DMS114 treated with DMSO at 0.1 percent for 48 hours (cell line): ENCODE measurements at regions not wholly inside any gene's neighbourhood (a gene's known extent, or its start where the extent isn't known, plus 50 kb on each side); places are given as distances from the start of the nearest gene placed in this dataset.

Experiments used
- DNase-seq: peaks from one replicate; lab custom pipeline; 2025; ENCODE audit not compliant: unreplicated experiment; lab: John Stamatoyannopoulos, UW

DNA sequence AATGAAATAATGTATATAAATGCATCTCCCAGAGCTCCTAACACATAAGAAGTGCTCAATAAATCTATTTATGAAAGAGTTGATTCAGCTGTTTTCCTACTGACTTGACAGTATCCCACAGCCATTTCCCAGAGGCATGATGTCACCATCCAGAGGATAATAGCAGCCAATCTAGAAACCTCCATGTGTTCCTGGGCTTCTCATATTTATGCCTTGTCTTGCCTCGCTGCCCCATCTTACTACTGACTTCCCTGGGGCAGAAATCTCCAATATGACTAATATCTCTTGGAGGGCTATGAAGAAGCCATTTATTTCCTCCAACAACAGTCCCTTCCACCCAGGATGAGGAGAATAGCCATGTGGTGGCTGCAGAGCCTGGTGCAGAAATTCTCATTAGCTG is 115.4 kb upstream of the NAV2 start:
- no peak for DNase-seq

- DNase-seq: no peak
Observed at GRCh38 chr11:19595840-19596751, 116.5 kb upstream of the NAV2 start.

DNA sequence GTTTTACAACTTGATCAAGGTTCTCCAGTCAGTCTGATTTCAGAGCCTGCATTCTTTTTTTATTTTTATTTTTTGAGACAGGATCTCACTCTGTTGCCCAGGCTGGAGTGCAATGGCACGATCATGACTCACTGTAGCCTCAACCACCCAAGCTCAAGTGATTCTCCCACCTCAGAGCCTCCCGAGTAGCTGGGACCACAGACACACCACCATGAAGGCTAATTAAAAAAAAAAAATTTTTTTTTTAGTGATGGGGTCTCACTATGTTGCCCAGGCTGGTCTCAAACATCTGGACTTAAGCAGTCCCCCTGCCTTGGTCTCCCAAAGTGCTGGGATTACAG is 117.2 kb upstream of the NAV2 start:
- no peak for DNase-seq

DNA sequence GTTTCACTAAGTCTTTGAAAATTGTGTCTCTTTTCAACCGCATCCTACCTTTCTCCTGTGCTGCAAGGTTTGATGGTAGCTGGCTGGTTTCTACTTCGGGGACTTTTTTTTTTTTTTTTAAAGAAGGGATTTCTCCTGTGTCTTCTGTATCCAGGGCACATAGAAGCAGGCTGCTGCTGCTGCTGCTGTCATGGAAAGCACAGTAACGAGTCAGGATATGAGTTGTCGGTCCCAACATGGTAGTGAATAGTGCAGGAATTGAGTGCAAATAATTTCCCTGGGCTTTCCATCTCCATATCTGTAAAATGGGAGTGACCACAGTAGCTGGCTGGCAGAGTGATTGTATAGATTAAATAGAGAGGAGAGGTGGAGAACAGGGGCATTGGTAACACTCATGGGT is 118.3 kb upstream of the NAV2 start:
- DNase-seq: no peak

- no peak for DNase-seq
Observed at GRCh38 chr11:19592842-19593241, 119.8 kb upstream of the NAV2 start.

DNA sequence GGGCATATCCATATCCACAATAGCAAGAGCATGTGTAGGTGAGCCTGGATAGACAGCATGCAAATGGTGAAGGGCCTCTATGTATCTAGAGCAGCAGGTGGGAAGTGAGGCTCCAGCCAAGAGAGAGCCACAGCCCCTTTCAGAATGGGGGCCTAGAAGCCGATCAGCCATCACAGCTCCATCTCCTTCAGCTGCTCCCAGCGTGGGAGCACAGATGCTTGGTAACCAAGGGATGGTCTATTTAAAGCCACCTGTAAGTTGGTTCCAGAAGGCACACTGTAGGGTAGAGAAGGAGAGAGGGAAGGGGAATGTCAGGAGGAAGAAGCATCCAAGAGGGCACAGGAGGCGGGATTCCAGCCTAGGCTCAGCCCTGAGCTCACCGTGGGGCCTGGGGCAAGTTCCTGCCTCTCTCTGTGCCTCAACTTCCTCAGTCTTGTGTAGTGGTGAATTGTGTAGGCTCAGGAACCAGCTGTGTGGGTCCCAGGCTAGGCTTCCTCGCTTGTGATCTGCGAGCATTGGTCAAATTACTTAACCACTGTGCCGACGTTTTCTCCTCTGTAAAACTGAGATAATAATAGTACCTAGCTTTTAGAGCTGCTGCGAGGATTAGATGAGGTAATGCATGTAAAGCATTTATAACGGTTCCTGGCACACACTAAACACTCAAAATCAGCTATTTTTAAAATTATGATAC is 122.9 kb upstream of the NAV2 start:
- no peak for DNase-seq

DNA sequence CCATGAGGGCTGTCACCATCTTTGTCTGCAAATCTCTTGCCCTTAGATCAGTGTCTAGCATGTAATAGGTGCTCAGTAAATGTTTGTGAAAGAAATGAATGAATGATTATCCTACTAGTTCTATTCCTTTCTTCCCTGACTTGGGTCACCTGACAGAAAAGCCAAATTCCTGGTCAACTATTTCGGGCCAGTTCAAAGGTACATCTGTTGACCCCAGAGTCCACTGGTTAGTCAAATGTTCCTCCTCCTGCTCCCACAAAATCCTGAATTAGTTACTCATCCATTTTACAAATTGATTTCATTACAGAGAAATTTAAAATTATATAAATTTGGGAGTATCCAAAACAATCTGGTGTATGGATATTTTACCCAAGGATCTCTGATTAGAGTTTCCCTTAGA is 124.7 kb upstream of the NAV2 start:
- no peak for DNase-seq

- DNase-seq: no peak
Observed at GRCh38 chr11:19580646-19581045, 132.0 kb upstream of the NAV2 start.

GRCh38 chr11:19579957-19580356 is 132.7 kb upstream of the NAV2 start:
- no peak for DNase-seq

GRCh38 chr11:19578871-19579270 is 133.8 kb upstream of the NAV2 start:
- no peak for DNase-seq

DNA sequence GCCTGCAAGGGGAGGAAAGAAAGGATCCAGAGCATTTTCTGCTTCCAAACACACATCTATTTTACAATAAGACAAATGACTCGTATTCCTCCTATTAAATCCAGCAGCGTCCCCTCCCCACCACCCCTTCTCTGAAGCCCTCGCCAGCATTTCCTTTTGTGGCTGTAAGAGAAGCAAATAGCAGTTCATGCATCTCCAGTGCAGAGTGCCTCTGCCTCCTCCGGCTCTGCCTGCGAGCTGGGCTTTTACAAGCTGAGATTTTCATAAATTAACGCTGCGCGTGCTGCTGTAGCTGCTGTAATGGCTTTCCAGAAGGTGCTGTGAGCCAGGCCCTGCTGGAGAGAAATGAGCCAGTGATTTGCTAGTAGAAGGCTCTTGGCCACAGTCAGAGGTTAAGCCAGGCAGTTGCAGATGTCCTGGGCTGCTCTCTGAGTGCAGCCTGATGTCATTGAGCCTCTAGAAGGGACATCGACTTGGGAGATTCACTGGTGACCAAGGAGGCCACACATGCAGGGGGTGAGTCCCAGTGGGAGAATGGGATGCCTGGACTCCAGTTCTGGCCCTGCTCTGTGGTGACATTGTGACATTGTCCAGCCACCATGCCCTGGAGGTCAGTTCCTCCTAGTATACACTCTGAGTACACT is 134.5 kb upstream of the NAV2 start:
- no peak for DNase-seq

- DNase-seq: no peak
Observed at GRCh38 chr11:19577391-19577975, 135.2 kb upstream of the NAV2 start.

DNA sequence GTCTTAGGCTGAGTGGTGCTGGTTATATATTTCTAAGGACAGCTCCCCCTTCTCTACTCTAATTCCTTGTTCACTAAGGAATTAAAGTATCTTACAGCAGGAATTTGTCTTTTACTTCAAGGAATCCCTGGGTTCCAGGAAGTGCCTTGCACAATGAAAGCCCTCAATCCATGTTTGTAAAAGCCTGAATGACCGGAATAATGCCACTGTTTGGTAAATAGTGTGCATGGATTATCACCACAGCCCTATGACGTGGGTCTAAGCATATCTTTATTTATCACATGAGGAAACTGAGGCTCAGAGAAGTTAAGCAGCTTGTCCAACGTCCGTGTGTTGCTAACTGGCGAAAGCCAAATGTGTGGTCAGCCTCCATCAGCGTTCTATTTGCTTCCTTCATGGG is 135.7 kb upstream of the NAV2 start:
- DNase-seq: no peak

- DNase-seq: no peak
Observed at GRCh38 chr11:19576054-19576453, 136.6 kb upstream of the NAV2 start.

DNA sequence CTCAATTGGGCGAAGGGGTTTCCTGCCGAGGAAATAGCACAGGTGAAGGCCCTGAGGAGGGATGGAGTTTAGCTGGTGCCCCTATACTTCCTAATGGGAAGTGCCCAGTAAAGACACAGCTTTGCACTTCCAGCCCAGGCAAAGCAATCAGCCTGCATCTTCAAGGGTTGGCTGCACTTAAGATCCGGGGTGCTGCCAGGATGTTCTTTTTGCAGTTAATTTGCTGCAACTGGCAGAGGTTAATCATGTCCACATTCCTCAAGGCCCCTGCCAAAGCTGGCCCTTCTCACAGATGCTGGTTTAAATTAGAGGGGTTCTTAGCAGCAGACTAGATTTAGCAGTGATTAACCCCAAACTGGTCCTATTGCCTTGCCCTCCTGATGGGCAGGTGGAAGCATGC is 137.7 kb upstream of the NAV2 start:
- no peak for DNase-seq

- no peak for DNase-seq
Observed at GRCh38 chr11:19573666-19574065, 139.0 kb upstream of the NAV2 start.

DNA sequence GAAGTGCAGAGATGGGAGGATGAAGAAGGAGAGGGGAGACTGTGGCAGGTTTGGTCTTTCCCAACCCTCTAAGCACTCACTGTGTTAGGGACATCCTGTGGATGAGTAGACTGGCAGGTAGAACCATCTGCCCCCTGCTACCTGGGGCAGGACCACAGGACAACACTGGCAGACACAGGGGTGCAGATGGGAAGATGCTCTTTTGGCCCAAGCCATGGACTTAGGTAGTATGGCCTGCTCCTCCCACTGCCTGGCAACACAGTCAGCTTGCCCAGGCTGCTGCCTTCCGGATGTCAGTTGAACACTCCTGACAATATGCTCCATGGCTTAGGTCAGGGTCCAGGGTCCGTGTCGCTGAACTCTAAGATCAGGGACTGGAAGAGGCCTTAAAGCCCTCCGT is 140.7 kb upstream of the NAV2 start:
- no peak for DNase-seq

- DNase-seq: no peak
Observed at GRCh38 chr11:19570889-19571288, 141.7 kb upstream of the NAV2 start.

- DNase-seq: no peak
Observed at GRCh38 chr11:19567996-19568395, 144.6 kb upstream of the NAV2 start.

DNA sequence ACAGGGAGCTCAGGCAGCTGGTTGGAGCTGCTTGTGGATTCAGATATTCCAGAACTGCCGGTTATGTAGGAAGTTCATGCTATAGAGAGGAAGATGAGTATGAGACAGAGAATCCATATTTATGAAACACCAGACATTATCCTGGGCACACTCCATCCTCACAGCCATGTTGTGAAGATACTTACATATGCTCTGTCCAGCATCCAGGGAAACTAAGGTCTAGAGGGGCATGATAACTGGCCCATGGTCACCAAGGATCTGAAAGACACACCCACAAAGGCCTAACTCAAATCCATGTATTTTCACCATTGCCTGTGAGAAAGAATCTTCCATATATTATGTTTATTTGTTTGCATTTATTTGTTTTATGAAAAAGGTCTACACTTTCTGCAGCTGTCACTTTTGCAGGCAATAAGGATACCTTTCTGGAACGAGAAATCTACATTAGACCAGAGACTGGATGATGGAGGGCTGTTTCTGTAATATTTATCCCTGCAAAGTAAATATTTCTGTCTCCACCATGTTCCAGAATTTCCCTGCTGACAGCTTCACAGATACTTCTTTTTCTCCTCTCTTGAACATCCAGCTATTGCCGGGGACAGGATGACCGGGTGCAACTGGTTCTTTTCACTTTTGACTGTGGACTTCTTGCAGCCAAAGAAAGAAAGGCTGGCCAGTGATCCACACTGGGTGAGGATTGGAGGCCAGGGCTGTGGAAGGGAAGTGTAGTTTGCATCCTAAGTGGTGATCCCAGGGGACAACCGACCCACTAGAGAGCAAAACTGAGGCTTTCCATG is 145.9 kb upstream of the NAV2 start:
- no peak for DNase-seq

DNA sequence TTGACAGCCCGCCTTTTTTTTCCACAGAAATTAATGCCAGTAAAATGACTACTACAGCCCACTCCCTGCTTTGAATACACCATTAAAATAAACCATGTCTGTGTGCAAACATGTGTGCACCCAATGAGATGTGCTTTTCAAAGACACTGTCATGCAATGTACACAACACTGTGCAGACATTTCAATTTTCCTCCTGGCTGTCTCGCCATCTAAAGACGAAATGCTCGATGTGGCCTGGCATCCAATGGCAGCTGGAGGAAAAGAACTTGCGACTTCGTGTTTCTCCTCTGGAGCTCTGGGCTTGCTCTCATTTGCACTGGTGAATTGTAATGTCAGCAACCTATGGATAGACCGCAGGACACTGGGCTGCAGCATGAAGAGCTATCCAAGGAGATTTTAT is 147.0 kb upstream of the NAV2 start:
- no peak for DNase-seq
